Stomach (tissue), 8 donors: ENCODE measurements at regions not wholly inside any gene's neighbourhood (a gene's known extent, or its start where the extent isn't known, plus 50 kb on each side); places are given as distances from the start of the nearest gene placed in this dataset.
"Not testable (repeated sequence)": the region's sequence is repeated elsewhere in the genome, so short reads cannot be mapped to it uniquely, and the experiment has no call there.

Experiments used
- DNase-seq, 2 donors: peaks; one replicate each; pipeline versions ENCODE4 v3.0.0 to v3.0.0-alpha.2; 2013 to 2019
- H3K27ac ChIP-seq, 5 donors: fragments of 200-600 bp in 4 of 5; sonication (generic) in 4 of 5; one replicate each; pipeline ENCODE4 v1.5.1; 2013 to 2019; ENCODE audit warnings: mild to moderate bottlenecking in 1 of 5, moderate library complexity in 1 of 5
- H3K27me3 ChIP-seq, 3 donors: fragments of 200-600 bp; sonication (generic); one replicate each; pipeline ENCODE4 v1.5.1; 2017 to 2019; ENCODE audit warnings: mixed run types in 1 of 3
- H3K36me3 ChIP-seq, 4 donors: fragments of 200-600 bp; sonication (generic); 1 replicate in 3 of 4; 2 replicates in 1 of 4; pipeline ENCODE4 v1.5.1; 2016 to 2019
- H3K4me1 ChIP-seq, 4 donors: fragments of 200-600 bp; sonication (generic); one replicate each; pipeline ENCODE4 v1.5.1; 2016 to 2019
- H3K4me3 ChIP-seq, 4 donors: fragments of 200-600 bp; sonication (generic) in 3 of 4; one replicate each; pipeline ENCODE4 v1.5.1; 2016 to 2019; ENCODE audit warnings: mild to moderate bottlenecking in 1 of 4
- H3K9me3 ChIP-seq, 4 donors: fragments of 200-600 bp; sonication (generic); one replicate each; pipeline ENCODE4 v1.5.1; 2016 to 2019
- EP300 ChIP-seq: sonication (generic); formaldehyde crosslinking; IDR thresholded peaks from one replicate; pipeline ENCODE4 v1.6.1; 2017; ENCODE audit warnings: antibody characterized with exemption
- POLR2A ChIP-seq, 4 donors: fragments of 450-650 bp; IDR thresholded peaks; one replicate each; pipeline ENCODE4 v1.6.1; 2016; ENCODE audit warnings: antibody characterized with exemption in 4 of 4, control low read depth in 2 of 4, mild to moderate bottlenecking in 1 of 4, moderate library complexity in 1 of 4
- POLR2AphosphoS5 ChIP-seq, 3 donors: sonication (generic); formaldehyde crosslinking; IDR thresholded peaks; one replicate each; pipeline ENCODE4 v1.6.1; 2016; ENCODE audit warnings: antibody characterized with exemption in 3 of 3
- WGBS, 5 donors: extraction: QIAGEN DNeasy Blood & Tissue Kit in 3 of 5; methylation state at CpG; one replicate each; pipeline versions ENCODE4 v1.1.5 to v1.1.7; 2013 to 2018; 5-methylcytosine and 5-hydroxymethylcytosine counted together
- intact Hi-C: fragments of 100-400 bp; cut with DNase I; formaldehyde crosslinking; loops from one replicate; pipeline ENCODE4 v1.15.1; 2023; ENCODE audit warnings: low total_unique reads
- TF ChIP-seq, protein P1 (sequence below), 7 experiments: fragments of 450-650 bp in 4 of 7; fragments of 200-600 bp in 3 of 7; sonication (generic) in 3 of 7; IDR thresholded peaks; one replicate each; pipeline ENCODE4 v1.5.1; 2016 to 2019; ENCODE audit warnings: antibody characterized with exemption in 7 of 7, control low read depth in 2 of 7, mild to moderate bottlenecking in 1 of 7
- donor health status: healthy with polysubstance abuse.
- donor health status: Bipolar disorder and iron deficiency.
- donor health status: healthy.

DNA sequence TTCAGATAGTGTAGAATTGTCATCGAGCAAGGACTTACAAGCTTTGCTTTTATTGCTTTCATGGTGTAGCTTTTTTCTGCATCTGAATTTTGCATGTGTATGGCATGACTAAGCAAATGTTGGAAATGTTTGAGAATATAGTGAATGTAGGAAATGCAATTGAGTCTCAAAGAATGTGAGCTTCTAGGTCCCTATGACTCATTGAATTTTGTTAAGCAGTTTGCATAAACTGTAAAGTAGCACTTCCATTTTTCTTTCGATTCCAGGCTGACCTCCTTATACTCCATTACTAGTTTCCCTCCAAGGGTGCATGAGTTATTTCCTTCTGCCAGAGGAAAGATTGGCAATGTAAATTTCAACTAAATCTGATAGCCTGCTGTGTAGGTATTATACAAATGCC lies 619.2 kb downstream of the DIPK2A start:
- DNase-seq: no peak
- Histone ChIP-seq H3K4me1 (peaks cover 0 to 5% (median 0%) of the 10 kb centered on the region in 4 donors), H3K4me3 (no peak overlapping the region), H3K9me3 (no peaks in the 10 kb centered on the region), H3K27ac (no peak overlapping the region), H3K36me3 (no peaks in the 10 kb centered on the region), H3K27me3 (no peaks in the 10 kb centered on the region)
- no peak for TF ChIP-seq EP300
- TF ChIP-seq POLR2AphosphoS5 (IDR thresholded peaks at IDR 0.05): no peak
- TF ChIP-seq, protein P1, sequence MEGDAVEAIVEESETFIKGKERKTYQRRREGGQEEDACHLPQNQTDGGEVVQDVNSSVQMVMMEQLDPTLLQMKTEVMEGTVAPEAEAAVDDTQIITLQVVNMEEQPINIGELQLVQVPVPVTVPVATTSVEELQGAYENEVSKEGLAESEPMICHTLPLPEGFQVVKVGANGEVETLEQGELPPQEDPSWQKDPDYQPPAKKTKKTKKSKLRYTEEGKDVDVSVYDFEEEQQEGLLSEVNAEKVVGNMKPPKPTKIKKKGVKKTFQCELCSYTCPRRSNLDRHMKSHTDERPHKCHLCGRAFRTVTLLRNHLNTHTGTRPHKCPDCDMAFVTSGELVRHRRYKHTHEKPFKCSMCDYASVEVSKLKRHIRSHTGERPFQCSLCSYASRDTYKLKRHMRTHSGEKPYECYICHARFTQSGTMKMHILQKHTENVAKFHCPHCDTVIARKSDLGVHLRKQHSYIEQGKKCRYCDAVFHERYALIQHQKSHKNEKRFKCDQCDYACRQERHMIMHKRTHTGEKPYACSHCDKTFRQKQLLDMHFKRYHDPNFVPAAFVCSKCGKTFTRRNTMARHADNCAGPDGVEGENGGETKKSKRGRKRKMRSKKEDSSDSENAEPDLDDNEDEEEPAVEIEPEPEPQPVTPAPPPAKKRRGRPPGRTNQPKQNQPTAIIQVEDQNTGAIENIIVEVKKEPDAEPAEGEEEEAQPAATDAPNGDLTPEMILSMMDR (IDR thresholded peaks at IDR 0.05): no peak
- TF ChIP-seq POLR2A (IDR thresholded peaks at IDR 0.05): no peak
- 58 to 65% (median 61%) methylated on average over 2 of the region's 2 CpGs for WGBS, 5 donors
- intact Hi-C loops: no loop called here

DNA sequence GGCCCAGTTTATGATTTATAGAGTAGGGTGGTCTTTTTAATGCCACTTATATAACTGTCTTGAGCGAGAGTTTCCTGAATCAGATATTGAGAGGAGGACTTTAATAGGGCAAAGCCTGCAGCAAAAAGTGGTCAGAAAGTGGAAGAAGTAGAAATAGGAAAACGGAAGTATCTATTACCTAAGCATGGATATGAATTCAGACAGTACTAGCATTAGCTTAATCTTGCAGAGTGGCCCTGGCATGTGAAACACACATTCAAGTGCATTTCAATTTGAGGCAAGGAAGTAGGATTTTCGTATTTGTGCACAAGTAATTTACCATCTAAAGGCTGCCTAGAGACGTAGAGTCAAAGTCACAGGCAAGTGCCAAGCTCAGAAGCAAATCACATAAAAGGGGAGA lies 622.3 kb downstream of the DIPK2A start:
- H3K27ac ChIP-seq: no peak overlapping the region
- no peaks in the 10 kb centered on the region for H3K27me3 ChIP-seq
- TF ChIP-seq POLR2AphosphoS5 (IDR thresholded peaks at IDR 0.05): no peak
- no peak for TF ChIP-seq EP300
- TF ChIP-seq, protein P1 (IDR thresholded peaks at IDR 0.05): no peak
- TF ChIP-seq POLR2A (IDR thresholded peaks at IDR 0.05): no peak
- no peaks in the 10 kb centered on the region for H3K36me3 ChIP-seq
- H3K4me3 ChIP-seq: no peak overlapping the region
- peaks cover 0 to 14% (median 6%) of the 10 kb centered on the region in 4 donors for H3K9me3 ChIP-seq
- H3K4me1 ChIP-seq: peaks cover 0 to 5% (median 0%) of the 10 kb centered on the region in 4 donors
- intact Hi-C loops: no loop called here
- DNase-seq: no peak
- 67 to 89% (median 85%) methylated on average over 4 of the region's 4 CpGs for WGBS, 5 donors

DNA sequence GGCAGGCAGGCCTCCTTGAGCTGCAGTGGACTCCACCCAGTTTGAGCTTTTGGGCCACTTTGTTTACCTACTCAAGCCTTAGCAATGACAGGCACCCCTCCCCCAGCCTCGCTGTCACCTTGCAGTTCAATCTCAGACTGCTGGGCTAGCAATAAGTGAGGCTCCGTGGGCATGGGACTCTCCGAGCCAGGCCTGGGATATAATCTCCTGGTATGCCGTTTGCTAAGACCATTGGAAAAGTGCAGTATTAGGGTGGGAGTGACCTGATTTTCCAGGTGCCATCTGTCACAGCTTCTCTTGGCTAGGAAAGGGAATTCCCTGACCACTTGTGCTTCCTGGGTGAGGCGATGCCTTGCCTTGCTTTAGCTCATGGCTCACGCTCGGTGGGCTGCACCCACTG lies 648.6 kb downstream of the DIPK2A start:
- H3K27me3 ChIP-seq, H3K4me1 ChIP-seq, H3K36me3 ChIP-seq, DNase-seq, H3K27ac ChIP-seq, H3K9me3 ChIP-seq, intact Hi-C loops, H3K4me3 ChIP-seq: not testable (repeated sequence)
- 85 to 92% (median 91%) methylated on average over 6 to 7 of the region's 7 CpGs for WGBS, 5 donors

DNA sequence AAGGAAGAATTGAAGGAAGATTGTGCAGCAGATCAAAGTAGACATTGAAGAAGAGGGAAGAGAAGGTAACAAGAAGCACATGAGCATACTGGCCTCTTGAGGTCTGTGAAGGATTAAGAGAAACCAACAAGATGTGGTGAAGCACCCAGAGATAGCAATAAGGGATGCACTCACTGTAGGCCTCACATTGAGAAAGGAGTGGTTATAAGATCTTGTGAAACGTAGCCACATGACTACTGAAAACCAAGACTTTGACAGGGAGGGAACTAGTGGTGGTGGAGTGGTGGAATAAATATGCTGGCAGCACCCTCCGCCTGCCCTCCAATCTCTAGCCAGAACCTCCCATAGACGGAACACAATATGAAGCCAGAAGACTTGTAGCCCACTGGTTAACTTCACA lies 651.2 kb downstream of the DIPK2A start:
- Histone ChIP-seq H3K9me3 (peaks cover 0 to 5% (median 0%) of the 10 kb centered on the region in 4 donors), H3K27me3 (no peaks in the 10 kb centered on the region), H3K4me1 (no peaks in the 10 kb centered on the region), H3K4me3 (no peak overlapping the region), H3K27ac (no peak overlapping the region), H3K36me3 (no peaks in the 10 kb centered on the region)
- TF ChIP-seq, protein P1 (IDR thresholded peaks at IDR 0.05): no peak
- TF ChIP-seq EP300 (no peak), POLR2AphosphoS5 (IDR thresholded peaks at IDR 0.05) (no peak), POLR2A (IDR thresholded peaks at IDR 0.05) (no peak)
- 59 to 84% (median 67%) methylated on average over 3 of the region's 3 CpGs for WGBS, 5 donors
- intact Hi-C loops: no loop called here
- no peak for DNase-seq

DNA sequence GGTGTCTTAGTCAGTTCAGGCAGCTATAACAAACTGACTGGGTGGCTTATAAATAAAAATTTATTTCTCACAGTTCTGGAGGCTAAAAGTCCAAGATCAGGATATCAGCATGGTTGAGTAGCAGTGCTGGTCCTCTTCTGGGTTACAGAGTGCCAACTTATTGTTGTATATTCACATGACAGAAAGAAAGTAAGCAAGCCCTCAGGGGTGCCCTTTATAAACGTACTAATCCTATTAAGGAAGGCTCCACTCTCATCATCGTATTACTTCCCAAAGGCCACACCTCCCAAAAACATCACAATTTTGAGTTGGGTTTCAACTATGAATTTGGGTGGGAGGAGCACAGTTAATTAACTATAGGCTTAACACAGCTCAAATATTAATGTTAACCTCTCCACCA lies 653.0 kb downstream of the DIPK2A start:
- intact Hi-C loops: no loop called here
- no peaks in the 10 kb centered on the region for H3K27me3 ChIP-seq
- no peak overlapping the region for H3K4me3 ChIP-seq
- H3K9me3 ChIP-seq: no peaks in the 10 kb centered on the region
- no peaks in the 10 kb centered on the region for H3K4me1 ChIP-seq
- 28 to 73% (median 67%) methylated on average over 2 of the region's 2 CpGs for WGBS, 5 donors
- H3K36me3 ChIP-seq: no peaks in the 10 kb centered on the region
- TF ChIP-seq EP300 (no peak), POLR2A (IDR thresholded peaks at IDR 0.05) (no peak), POLR2AphosphoS5 (IDR thresholded peaks at IDR 0.05) (no peak)
- TF ChIP-seq, protein P1 (IDR thresholded peaks at IDR 0.05): no peak
- DNase-seq: no peak
- no peak overlapping the region for H3K27ac ChIP-seq
